MM.1S (cell line): ENCODE measurements at regions not wholly inside any gene's neighbourhood (a gene's known extent, or its start where the extent isn't known, plus 50 kb on each side); places are given as distances from the start of the nearest gene placed in this dataset.

Experiments used
- EZH2 ChIP-seq: fragments of 300-600 bp; sonication (generic); optimal IDR thresholded peaks from 2 replicates; pipeline ENCODE3; 2017; ENCODE audit warnings: low read depth, mild to moderate bottlenecking, antibody characterized with exemption, low read length, mixed read lengths
- EZH2phosphoT487 ChIP-seq: fragments of 300-600 bp; sonication (generic); IDR thresholded peaks from 2 replicates; pipeline ENCODE4 v1.6.1; 2018; ENCODE audit warnings: antibody characterized with exemption, low read length
- TF ChIP-seq, protein P1 (sequence below): fragments of 300-600 bp; sonication (generic); IDR thresholded peaks from 2 replicates; pipeline ENCODE4 v1.5.1; 2016; ENCODE audit warnings: antibody characterized with exemption, low read length, mixed read lengths

GRCh38 chr16:5446623-5447240, 349.1 kb upstream of the EEF2KMT start:
- TF ChIP-seq EZH2 = no peak
- TF ChIP-seq, protein P1, sequence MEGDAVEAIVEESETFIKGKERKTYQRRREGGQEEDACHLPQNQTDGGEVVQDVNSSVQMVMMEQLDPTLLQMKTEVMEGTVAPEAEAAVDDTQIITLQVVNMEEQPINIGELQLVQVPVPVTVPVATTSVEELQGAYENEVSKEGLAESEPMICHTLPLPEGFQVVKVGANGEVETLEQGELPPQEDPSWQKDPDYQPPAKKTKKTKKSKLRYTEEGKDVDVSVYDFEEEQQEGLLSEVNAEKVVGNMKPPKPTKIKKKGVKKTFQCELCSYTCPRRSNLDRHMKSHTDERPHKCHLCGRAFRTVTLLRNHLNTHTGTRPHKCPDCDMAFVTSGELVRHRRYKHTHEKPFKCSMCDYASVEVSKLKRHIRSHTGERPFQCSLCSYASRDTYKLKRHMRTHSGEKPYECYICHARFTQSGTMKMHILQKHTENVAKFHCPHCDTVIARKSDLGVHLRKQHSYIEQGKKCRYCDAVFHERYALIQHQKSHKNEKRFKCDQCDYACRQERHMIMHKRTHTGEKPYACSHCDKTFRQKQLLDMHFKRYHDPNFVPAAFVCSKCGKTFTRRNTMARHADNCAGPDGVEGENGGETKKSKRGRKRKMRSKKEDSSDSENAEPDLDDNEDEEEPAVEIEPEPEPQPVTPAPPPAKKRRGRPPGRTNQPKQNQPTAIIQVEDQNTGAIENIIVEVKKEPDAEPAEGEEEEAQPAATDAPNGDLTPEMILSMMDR = no peak
- no peak for TF ChIP-seq EZH2phosphoT487
